RWPE2 (cell line): ENCODE measurements at regions not wholly inside any gene's neighbourhood (a gene's known extent, or its start where the extent isn't known, plus 50 kb on each side); places are given as distances from the start of the nearest gene placed in this dataset.
A peak's percentile ranks its signal among the peaks of the same experiment; 100 is the strongest.
"Not testable (repeated sequence)": the region's sequence is repeated elsewhere in the genome, so short reads cannot be mapped to it uniquely, and the experiment has no call there.

Source experiments
- ATAC-seq: fragments of 200-7000 bp; cut with Tn5 transposase; 3 replicates; pipeline ENCODE4 v1.9.1; 2021; ENCODE audit warnings: low read depth
- DNase-seq: peaks from one replicate; pipeline ENCODE4 v3.0.0-alpha.2; 2020; ENCODE audit warnings: low spot score
- H3K27ac ChIP-seq: fragments of 450-650 bp; 2 replicates; pipeline ENCODE4 v1.5.1; 2017; ENCODE audit warnings: mild to moderate bottlenecking; ENCODE audit not compliant: poor library complexity, severe bottlenecking
- H3K27me3 ChIP-seq: fragments of 250-450 bp; sonication (Bioruptor Pico); 2 replicates; pipeline ENCODE4 v1.5.1; 2021; ENCODE audit warnings: mild to moderate bottlenecking, moderate library complexity; ENCODE audit not compliant: insufficient read depth, poor library complexity, severe bottlenecking
- H3K36me3 ChIP-seq: fragments of 250-450 bp; sonication (Bioruptor Pico); 2 replicates; pipeline ENCODE4 v1.5.1; 2020; ENCODE audit warnings: low read depth, mild to moderate bottlenecking, moderate library complexity
- H3K4me1 ChIP-seq: fragments of 250-450 bp; sonication (Bioruptor Pico); 2 replicates; pipeline ENCODE4 v1.5.1; 2021; ENCODE audit warnings: mild to moderate bottlenecking, moderate library complexity; ENCODE audit not compliant: insufficient read depth, poor library complexity, severe bottlenecking
- H3K4me3 ChIP-seq: fragments of 250-450 bp; sonication (Bioruptor Pico); 2 replicates; pipeline ENCODE4 v1.5.1; 2021; ENCODE audit warnings: mild to moderate bottlenecking, moderate library complexity; ENCODE audit not compliant: severe bottlenecking
- H3K9me3 ChIP-seq: fragments of 250-450 bp; sonication (Bioruptor Pico); 2 replicates; pipeline ENCODE4 v1.5.1; 2021; ENCODE audit warnings: mild to moderate bottlenecking, moderate library complexity; ENCODE audit not compliant: severe bottlenecking
- TF ChIP-seq, protein P1 (sequence below): fragments of 450-650 bp; IDR thresholded peaks from one replicate; pipeline ENCODE4 v1.5.1; 2017; ENCODE audit warnings: mild to moderate bottlenecking, moderate library complexity; ENCODE audit not compliant: poor library complexity, severe bottlenecking

DNA sequence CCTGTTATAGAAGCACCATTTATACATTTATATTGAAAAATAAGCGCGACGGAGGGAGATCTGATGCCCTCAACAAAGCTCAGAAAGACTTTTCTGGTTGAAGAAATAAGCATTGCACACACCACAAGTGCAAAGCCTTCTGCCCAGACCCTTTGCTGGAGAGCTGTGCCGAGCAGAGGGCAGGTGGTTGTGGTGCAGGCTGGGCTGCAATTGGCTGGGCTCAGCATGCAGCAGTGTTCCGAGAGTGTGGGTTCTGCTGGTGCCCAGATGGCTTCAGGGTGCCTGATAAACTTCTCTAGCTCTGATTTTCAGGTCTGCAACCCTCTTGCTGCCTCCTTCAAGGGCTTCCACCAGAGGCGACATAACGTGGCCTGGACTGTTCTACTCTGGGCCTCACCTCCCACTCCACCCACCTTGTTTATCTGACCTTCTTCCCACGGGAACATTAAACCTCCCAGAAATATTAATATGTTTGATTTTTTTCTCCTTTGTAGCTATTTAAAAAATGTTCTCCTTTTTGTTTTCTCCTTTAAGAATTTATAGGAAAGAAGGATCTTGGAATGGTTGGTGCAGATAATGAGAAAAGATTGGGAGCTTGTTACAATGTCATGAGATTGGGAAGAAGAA lies 113.6 kb upstream of the ITGA6 start:
- no peak overlapping the region for H3K4me3 ChIP-seq
- no peak for ATAC-seq
- TF ChIP-seq, protein P1, sequence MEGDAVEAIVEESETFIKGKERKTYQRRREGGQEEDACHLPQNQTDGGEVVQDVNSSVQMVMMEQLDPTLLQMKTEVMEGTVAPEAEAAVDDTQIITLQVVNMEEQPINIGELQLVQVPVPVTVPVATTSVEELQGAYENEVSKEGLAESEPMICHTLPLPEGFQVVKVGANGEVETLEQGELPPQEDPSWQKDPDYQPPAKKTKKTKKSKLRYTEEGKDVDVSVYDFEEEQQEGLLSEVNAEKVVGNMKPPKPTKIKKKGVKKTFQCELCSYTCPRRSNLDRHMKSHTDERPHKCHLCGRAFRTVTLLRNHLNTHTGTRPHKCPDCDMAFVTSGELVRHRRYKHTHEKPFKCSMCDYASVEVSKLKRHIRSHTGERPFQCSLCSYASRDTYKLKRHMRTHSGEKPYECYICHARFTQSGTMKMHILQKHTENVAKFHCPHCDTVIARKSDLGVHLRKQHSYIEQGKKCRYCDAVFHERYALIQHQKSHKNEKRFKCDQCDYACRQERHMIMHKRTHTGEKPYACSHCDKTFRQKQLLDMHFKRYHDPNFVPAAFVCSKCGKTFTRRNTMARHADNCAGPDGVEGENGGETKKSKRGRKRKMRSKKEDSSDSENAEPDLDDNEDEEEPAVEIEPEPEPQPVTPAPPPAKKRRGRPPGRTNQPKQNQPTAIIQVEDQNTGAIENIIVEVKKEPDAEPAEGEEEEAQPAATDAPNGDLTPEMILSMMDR = no peak
- DNase-seq = no peak
- H3K36me3 ChIP-seq = no peaks in the 10 kb centered on the region
- no peaks in the 10 kb centered on the region for H3K27me3 ChIP-seq
- no peaks in the 10 kb centered on the region for H3K9me3 ChIP-seq
- H3K27ac ChIP-seq = no peak overlapping the region
- peaks cover 2% of the 10 kb centered on the region for H3K4me1 ChIP-seq

DNA sequence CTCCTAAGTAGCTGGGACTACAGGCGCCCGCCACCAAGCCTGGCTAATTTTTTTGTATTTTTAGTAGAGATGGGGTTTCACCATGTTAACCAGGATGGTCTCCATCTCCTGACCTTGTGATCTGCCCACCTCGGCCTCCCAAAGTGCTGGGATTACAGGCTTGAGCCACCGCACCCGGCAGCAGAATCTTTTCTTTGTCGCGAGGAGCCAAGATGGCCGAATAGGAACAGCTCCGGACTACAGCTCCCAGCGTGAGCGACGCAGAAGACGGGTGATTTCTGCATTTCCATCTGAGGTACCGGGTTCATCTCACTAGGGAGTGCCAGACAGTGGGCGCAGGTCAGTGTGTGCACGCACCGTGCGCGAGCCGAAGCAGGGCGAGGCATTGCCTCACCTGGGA lies 112.3 kb upstream of the ITGA6 start:
- not testable (repeated sequence) for H3K4me3 ChIP-seq, H3K4me1 ChIP-seq, H3K27ac ChIP-seq, H3K36me3 ChIP-seq, H3K27me3 ChIP-seq, DNase-seq, ATAC-seq, H3K9me3 ChIP-seq

DNA sequence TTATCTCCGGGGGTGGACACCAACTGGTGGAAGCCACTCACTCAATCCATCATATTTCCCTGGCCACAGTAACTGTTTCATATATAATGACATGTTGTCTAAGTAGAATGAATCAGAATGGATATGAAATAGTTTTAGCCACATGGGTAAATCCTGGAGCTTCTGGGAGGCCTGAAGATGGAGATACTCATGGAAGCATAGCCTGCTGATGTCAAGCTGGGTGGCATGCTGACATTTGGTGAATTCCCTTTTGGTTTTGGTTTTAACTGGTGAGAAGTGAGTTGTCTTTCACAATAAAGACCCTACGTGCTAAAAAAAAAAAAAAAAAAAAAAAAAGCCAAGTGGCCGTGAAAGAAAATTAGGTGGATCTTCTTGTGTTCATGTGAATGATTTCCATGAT lies 105.3 kb upstream of the ITGA6 start:
- ATAC-seq (no peak), DNase-seq (no peak)
- Histone ChIP-seq H3K4me3 (no peak overlapping the region), H3K9me3 (no peaks in the 10 kb centered on the region), H3K4me1 (peaks cover 14% of the 10 kb centered on the region), H3K27me3 (no peaks in the 10 kb centered on the region), H3K36me3 (no peaks in the 10 kb centered on the region), H3K27ac (no peak overlapping the region)
- TF ChIP-seq, protein P1 = no peak

DNA sequence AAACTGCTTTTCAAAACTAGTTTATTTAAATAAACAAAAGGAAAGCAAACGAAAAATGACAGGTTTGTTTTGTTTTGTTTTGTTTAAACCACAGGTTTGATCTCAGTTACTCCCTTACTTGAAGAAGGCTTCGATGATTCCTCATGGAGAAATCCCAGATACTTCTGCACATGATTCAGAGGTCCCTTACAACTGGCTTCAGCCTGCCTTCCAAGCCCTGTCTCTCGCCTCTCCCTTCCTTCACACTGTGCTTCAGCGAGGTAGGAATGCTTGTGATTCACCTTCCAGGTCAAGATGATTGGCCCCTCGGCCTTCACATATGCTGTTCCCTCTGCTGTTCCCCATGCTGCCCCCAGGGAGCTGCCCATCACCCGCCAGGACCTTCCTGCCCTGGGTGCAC lies 104.1 kb upstream of the ITGA6 start:
- peak; percentile 82 for ATAC-seq
- Histone ChIP-seq H3K4me1 (peaks cover 14% of the 10 kb centered on the region), H3K36me3 (no peaks in the 10 kb centered on the region), H3K27me3 (no peaks in the 10 kb centered on the region), H3K4me3 (no peak overlapping the region), H3K27ac (peak overlapping the region; percentile 3), H3K9me3 (no peaks in the 10 kb centered on the region)
- TF ChIP-seq, protein P1 = no peak
- no peak for DNase-seq

DNA sequence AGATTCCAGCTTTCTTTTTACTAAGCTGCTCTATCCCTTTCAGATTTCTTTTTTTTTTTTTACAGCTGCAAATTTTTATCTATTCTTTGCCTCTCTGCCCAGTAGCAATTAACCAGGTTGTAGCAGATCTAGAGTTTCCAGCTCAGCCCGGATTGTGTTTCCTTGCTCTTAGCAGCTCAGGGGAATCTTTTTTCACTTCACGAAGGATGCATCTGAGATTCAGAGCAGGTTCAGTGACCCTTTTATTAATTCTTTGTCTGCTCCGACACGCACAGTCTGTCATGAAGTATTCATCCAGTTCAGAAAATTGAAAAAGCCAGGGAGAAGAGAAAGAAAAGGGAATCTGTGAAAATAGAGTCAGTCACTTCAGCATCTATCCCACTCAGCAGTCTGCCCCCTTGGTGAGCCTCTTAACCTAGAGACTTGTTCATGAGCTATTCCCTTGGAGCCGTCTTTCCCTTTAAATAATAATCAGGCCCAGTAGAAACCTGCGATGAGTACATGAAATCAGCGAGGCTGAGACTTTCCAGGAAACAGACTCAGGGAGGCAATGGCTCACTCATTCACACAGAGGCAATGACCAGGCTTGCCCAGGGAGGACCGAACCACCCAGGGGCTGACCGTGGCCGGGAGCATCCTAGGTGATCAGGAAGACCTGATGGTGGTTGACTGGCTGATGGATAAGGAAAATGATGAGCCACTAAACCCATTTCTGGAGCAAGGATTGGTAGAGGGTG lies 103.4 kb upstream of the ITGA6 start:
- Histone ChIP-seq H3K36me3 (no peaks in the 10 kb centered on the region), H3K27ac (peak overlapping the region; percentile 3), H3K4me1 (peaks cover 14% of the 10 kb centered on the region), H3K27me3 (no peaks in the 10 kb centered on the region), H3K4me3 (no peak overlapping the region), H3K9me3 (no peaks in the 10 kb centered on the region)
- TF ChIP-seq, protein P1 = no peak
- no peak for ATAC-seq
- no peak for DNase-seq
